ENCODE measurements at regions not wholly inside any gene's neighbourhood (a gene's known extent, or its start where the extent isn't known, plus 50 kb on each side); places are given as distances from the start of the nearest gene placed in this dataset.
"Not testable (repeated sequence)": the region's sequence is repeated elsewhere in the genome, so short reads cannot be mapped to it uniquely, and the experiment has no call there.

GRCh38 chr14:105864116-105864515, 337.7 kb downstream of the TMEM121 start:
- DNase-seq (ENCODE audit: low spot score) (no peak), FAIRE-seq (no peak)

- FAIRE-seq, result no peak
Measured at GRCh38 chr14:105864651-105865265, 338.4 kb downstream of the TMEM121 start.

GRCh38 chr14:105865266-105865903, 339.0 kb downstream of the TMEM121 start:
- FAIRE-seq (no peak), DNase-seq (ENCODE audit: low spot score) (no peak)

More at GRCh38 chr14:105864651-105865265, 338.4 kb downstream of the TMEM121 start:
- no peak for DNase-seq (ENCODE audit: low spot score)

GRCh38 chr14:105865904-105866840, 339.8 kb downstream of the TMEM121 start:
- no peak for FAIRE-seq

GRCh38 chr14:105866841-105867321, 340.5 kb downstream of the TMEM121 start:
- FAIRE-seq (no peak), DNase-seq (ENCODE audit: low spot score) (no peak)

More at GRCh38 chr14:105865904-105866840, 339.8 kb downstream of the TMEM121 start:
- DNase-seq (ENCODE audit: low spot score), result no peak

GRCh38 chr14:105867961-105868599, 341.7 kb downstream of the TMEM121 start:
- FAIRE-seq, result no peak
- DNase-seq (ENCODE audit: low spot score), result no peak

- no peak for FAIRE-seq
- no peak for DNase-seq (ENCODE audit: low spot score)
Measured at GRCh38 chr14:105871590-105871989, 345.2 kb downstream of the TMEM121 start.

- FAIRE-seq (no peak), DNase-seq (ENCODE audit: low spot score) (no peak)
Measured at GRCh38 chr14:105873870-105874512, 347.6 kb downstream of the TMEM121 start.

GRCh38 chr14:105876158-105876557, 349.8 kb downstream of the TMEM121 start:
- no peak for DNase-seq (ENCODE audit: low spot score)
- FAIRE-seq, result no peak

- FAIRE-seq, result no peak
Measured at GRCh38 chr14:105876829-105877228, 350.4 kb downstream of the TMEM121 start.

GRCh38 chr14:105877645-105878044, 351.3 kb downstream of the TMEM121 start:
- FAIRE-seq, result no peak
- DNase-seq (ENCODE audit: low spot score), result no peak

More at GRCh38 chr14:105876829-105877228, 350.4 kb downstream of the TMEM121 start:
- no peak for DNase-seq (ENCODE audit: low spot score)

GRCh38 chr14:105878125-105878524, 351.7 kb downstream of the TMEM121 start:
- no peak for DNase-seq (ENCODE audit: low spot score)
- FAIRE-seq, result no peak

GRCh38 chr14:105878554-105878953, 352.2 kb downstream of the TMEM121 start:
- DNase-seq (ENCODE audit: low spot score) (no peak), FAIRE-seq (no peak)

GRCh38 chr14:105879503-105879866, 353.1 kb downstream of the TMEM121 start:
- no peak for DNase-seq (ENCODE audit: low spot score)
- no peak for FAIRE-seq

- DNase-seq (ENCODE audit: low spot score), result no peak
- FAIRE-seq, result no peak
Measured at GRCh38 chr14:105879867-105880561, 353.6 kb downstream of the TMEM121 start.

GRCh38 chr14:105880616-105881015, 354.2 kb downstream of the TMEM121 start:
- DNase-seq (ENCODE audit: low spot score) (no peak), FAIRE-seq (no peak)

- FAIRE-seq, result no peak
- no peak for DNase-seq (ENCODE audit: low spot score)
Measured at GRCh38 chr14:105881021-105881930, 354.9 kb downstream of the TMEM121 start.

- DNase-seq (ENCODE audit: low spot score); FAIRE-seq: not testable (repeated sequence)
Measured at GRCh38 chr14:105882011-105882410, 355.6 kb downstream of the TMEM121 start.

- FAIRE-seq, result no peak
- DNase-seq (ENCODE audit: low spot score), result no peak
Measured at GRCh38 chr14:105882626-105883025, 356.2 kb downstream of the TMEM121 start.

Data from urothelium cell line (cell line).